ENCODE measurements at regions not wholly inside any gene's neighbourhood (a gene's known extent, or its start where the extent isn't known, plus 50 kb on each side); places are given as distances from the start of the nearest gene placed in this dataset.

GRCh38 chr18:10279471-10279870 lies 175.0 kb upstream of the APCDD1 start:
- H3K9me3 ChIP-seq = no peaks in the 10 kb centered on the region
- no peaks in the 10 kb centered on the region for H3K4me1 ChIP-seq
- H3K9ac ChIP-seq (ENCODE audit: low read depth in 2 of 2, low read length in 2 of 2) = no peak overlapping the region
- TF ChIP-seq, protein P1, sequence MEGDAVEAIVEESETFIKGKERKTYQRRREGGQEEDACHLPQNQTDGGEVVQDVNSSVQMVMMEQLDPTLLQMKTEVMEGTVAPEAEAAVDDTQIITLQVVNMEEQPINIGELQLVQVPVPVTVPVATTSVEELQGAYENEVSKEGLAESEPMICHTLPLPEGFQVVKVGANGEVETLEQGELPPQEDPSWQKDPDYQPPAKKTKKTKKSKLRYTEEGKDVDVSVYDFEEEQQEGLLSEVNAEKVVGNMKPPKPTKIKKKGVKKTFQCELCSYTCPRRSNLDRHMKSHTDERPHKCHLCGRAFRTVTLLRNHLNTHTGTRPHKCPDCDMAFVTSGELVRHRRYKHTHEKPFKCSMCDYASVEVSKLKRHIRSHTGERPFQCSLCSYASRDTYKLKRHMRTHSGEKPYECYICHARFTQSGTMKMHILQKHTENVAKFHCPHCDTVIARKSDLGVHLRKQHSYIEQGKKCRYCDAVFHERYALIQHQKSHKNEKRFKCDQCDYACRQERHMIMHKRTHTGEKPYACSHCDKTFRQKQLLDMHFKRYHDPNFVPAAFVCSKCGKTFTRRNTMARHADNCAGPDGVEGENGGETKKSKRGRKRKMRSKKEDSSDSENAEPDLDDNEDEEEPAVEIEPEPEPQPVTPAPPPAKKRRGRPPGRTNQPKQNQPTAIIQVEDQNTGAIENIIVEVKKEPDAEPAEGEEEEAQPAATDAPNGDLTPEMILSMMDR (IDR thresholded peaks at IDR 0.05) = no peak
- no peaks in the 10 kb centered on the region for H3K36me3 ChIP-seq
- H3K27ac ChIP-seq = no peak overlapping the region
- no peak for DNase-seq
- intact Hi-C loops (cut with DNase I) = no loop called here
- no peaks in the 10 kb centered on the region for H3K27me3 ChIP-seq
- no peak overlapping the region for H3K4me3 ChIP-seq

GRCh38 chr18:10279905-10280644 lies 174.4 kb upstream of the APCDD1 start:
- intact Hi-C loops (cut with DNase I) = no loop called here
- no peak for DNase-seq
- no peak overlapping the region for H3K27ac ChIP-seq
- H3K36me3 ChIP-seq = no peaks in the 10 kb centered on the region
- H3K27me3 ChIP-seq = no peaks in the 10 kb centered on the region
- H3K4me3 ChIP-seq = no peak overlapping the region
- H3K9me3 ChIP-seq = no peaks in the 10 kb centered on the region
- no peak overlapping the region for H3K9ac ChIP-seq (ENCODE audit: low read depth in 2 of 2, low read length in 2 of 2)
- H3K4me1 ChIP-seq = no peaks in the 10 kb centered on the region
- TF ChIP-seq, protein P1 (IDR thresholded peaks at IDR 0.05) = no peak

DNA sequence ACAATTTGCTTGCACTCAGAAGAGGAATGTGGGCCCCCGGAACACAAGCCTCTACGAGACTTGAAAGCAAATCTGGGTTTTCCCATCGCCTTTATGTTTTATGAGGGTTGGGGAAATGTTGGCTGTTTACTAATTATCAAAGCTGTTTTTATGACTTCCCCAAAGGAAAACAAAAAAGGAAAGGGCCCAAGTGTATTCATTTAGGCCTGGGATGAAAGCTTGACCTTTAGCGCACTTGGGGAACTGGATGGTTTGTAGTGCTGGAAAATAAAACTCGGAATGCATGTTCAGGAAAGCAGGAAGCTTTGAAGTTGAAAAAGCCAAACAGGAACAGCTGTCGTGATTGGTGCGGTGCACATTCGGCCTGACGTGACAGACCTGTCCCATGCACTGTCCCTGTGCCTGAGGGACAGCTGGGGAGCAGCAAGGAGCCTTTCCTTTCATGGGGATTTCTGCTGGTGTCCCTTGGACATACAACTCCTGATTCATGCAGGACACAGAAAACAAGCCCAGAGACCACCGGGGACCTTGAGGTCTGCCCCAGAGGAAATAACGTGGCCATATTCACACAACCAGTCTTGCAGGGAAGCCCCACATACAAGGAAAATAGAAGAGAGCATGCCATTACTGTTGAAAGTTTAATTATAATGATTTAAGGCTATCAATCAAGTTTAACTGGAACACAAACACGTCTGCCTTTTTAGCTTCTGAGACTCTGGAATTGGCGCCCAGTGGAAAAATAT lies 169.7 kb upstream of the APCDD1 start:
- Histone ChIP-seq H3K36me3 (no peaks in the 10 kb centered on the region), H3K4me1 (no peaks in the 10 kb centered on the region), H3K27me3 (no peaks in the 10 kb centered on the region), H3K9ac (ENCODE audit: low read depth in 2 of 2, low read length in 2 of 2) (no peak overlapping the region), H3K27ac (peak overlapping the region; percentile 7), H3K4me3 (no peak overlapping the region), H3K9me3 (no peaks in the 10 kb centered on the region)
- intact Hi-C loops (cut with DNase I) = no loop called here
- TF ChIP-seq, protein P1 (IDR thresholded peaks at IDR 0.05) = no peak
- DNase-seq = no peak

GRCh38 chr18:10285283-10285640 lies 169.2 kb upstream of the APCDD1 start:
- intact Hi-C loops (cut with DNase I) = no loop called here

GRCh38 chr18:10286580-10287150 lies 167.8 kb upstream of the APCDD1 start:
- no peak overlapping the region for H3K27ac ChIP-seq
- H3K4me3 ChIP-seq = no peak overlapping the region
- H3K9ac ChIP-seq (ENCODE audit: low read depth in 2 of 2, low read length in 2 of 2) = no peak overlapping the region
- no peaks in the 10 kb centered on the region for H3K9me3 ChIP-seq
- intact Hi-C loops (cut with DNase I) = no loop called here
- H3K4me1 ChIP-seq = no peaks in the 10 kb centered on the region
- no peak for DNase-seq
- TF ChIP-seq, protein P1 (IDR thresholded peaks at IDR 0.05) = no peak
- H3K36me3 ChIP-seq = no peaks in the 10 kb centered on the region
- H3K27me3 ChIP-seq = no peaks in the 10 kb centered on the region

More at GRCh38 chr18:10285283-10285640, 169.2 kb upstream of the APCDD1 start:
- Histone ChIP-seq H3K9me3 (no peaks in the 10 kb centered on the region), H3K27me3 (no peaks in the 10 kb centered on the region), H3K4me3 (no peak overlapping the region), H3K4me1 (no peaks in the 10 kb centered on the region), H3K9ac (ENCODE audit: low read depth in 2 of 2, low read length in 2 of 2) (no peak overlapping the region), H3K27ac (peak overlapping the region; percentile 7), H3K36me3 (no peaks in the 10 kb centered on the region)
- TF ChIP-seq, protein P1 (IDR thresholded peaks at IDR 0.05) = no peak
- DNase-seq = no peak

Measured in colonic mucosa (tissue), 4 donors.